ENCODE measurements at regions not wholly inside any gene's neighbourhood (a gene's known extent, or its start where the extent isn't known, plus 50 kb on each side); places are given as distances from the start of the nearest gene placed in this dataset.
"Not testable (repeated sequence)": the region's sequence is repeated elsewhere in the genome, so short reads cannot be mapped to it uniquely, and the experiment has no call there.

GRCh38 chr3:20739814-20740213, 553.8 kb upstream of the SGO1 start:
- no peak for TF ChIP-seq CTCF (IDR thresholded peaks at IDR 0.05; ENCODE audit: insufficient read depth, low read depth, low read length)
- POLR2A ChIA-PET = no interaction called here
- CTCF ChIA-PET = interaction anchor here (0.8 to 1.1 kb wide), 2 partner anchors 223 to 228 kb away, joined by 3 read pairs; no protein-coding TSS in a partner anchor
- no peak for DNase-seq (ENCODE audit: low read depth)
- Histone ChIP-seq H3K27me3 (ENCODE audit: control insufficient read depth, insufficient read depth, low read length) (no peaks in the 10 kb centered on the region), H3K36me3 (ENCODE audit: control insufficient read depth, insufficient read depth, low read length) (no peaks in the 10 kb centered on the region), H3K4me3 (ENCODE audit: low read depth, low read length) (no peak overlapping the region)

- TF ChIP-seq CTCF (IDR thresholded peaks at IDR 0.05; ENCODE audit: insufficient read depth, low read depth, low read length) = no peak
- ChIA-PET POLR2A (no interaction called here), CTCF (no interaction called here)
- DNase-seq (ENCODE audit: low read depth) = no peak
- H3K4me3 ChIP-seq (ENCODE audit: low read depth, low read length) = no peak overlapping the region
- no peaks in the 10 kb centered on the region for H3K36me3 ChIP-seq (ENCODE audit: control insufficient read depth, insufficient read depth, low read length)
- H3K27me3 ChIP-seq (ENCODE audit: control insufficient read depth, insufficient read depth, low read length) = no peaks in the 10 kb centered on the region
These were observed 550.4 kb upstream of the SGO1 start for GRCh38 chr3:20736287-20736852.

- Histone ChIP-seq H3K27me3 (ENCODE audit: control insufficient read depth, insufficient read depth, low read length) (no peaks in the 10 kb centered on the region), H3K4me3 (ENCODE audit: low read depth, low read length) (no peak overlapping the region), H3K36me3 (ENCODE audit: control insufficient read depth, insufficient read depth, low read length) (no peaks in the 10 kb centered on the region)
- ChIA-PET POLR2A (no interaction called here), CTCF (no interaction called here)
- no peak for TF ChIP-seq CTCF (IDR thresholded peaks at IDR 0.05; ENCODE audit: insufficient read depth, low read depth, low read length)
- DNase-seq (ENCODE audit: low read depth) = no peak
These were observed 543.2 kb upstream of the SGO1 start for GRCh38 chr3:20729185-20729584.

DNA sequence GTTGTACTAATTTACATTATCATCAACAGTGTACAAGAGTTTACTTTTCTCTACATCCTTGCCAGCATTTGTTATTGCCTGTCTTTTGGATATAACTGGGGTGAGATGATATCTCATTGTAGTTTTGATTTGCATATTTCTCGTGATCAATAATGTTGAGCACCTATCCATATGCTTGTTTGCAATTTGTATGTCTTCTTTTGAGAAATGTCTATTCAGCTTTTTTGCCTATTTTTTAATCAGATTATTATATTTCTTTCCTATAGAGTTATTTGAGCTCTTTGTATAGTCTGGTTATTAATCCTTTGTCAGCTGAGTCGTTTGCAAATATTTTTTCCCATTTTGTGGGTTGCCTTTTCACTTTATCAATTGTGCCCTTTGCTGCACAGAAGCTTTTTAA, 540.8 kb upstream of the SGO1 start:
- TF ChIP-seq CTCF (IDR thresholded peaks at IDR 0.05; ENCODE audit: insufficient read depth, low read depth, low read length) = no peak
- Histone ChIP-seq H3K4me3 (ENCODE audit: low read depth, low read length) (no peak overlapping the region), H3K36me3 (ENCODE audit: control insufficient read depth, insufficient read depth, low read length) (no peaks in the 10 kb centered on the region), H3K27me3 (ENCODE audit: control insufficient read depth, insufficient read depth, low read length) (no peaks in the 10 kb centered on the region)
- POLR2A ChIA-PET = no interaction called here
- CTCF ChIA-PET = no interaction called here
- DNase-seq (ENCODE audit: low read depth) = no peak

DNA sequence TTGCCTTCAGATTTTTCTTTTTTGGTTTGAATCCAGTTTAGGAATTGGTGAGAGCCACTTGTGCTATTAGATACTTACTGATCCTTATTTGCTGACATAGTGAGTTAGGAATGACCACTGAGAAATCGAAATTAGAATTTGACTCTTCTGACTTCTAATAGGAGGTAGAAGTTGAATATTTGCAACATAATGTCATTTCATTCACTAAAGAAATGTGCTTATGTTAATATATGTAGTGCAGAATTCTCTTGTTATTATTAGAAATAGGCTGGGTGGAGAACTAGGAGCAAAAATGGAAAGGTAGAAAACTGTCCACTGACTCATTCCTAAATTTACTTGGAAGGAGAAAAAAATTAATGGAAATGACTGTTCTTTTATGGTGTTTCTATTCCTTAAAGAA, 538.2 kb upstream of the SGO1 start:
- no peaks in the 10 kb centered on the region for H3K36me3 ChIP-seq (ENCODE audit: control insufficient read depth, insufficient read depth, low read length)

DNA sequence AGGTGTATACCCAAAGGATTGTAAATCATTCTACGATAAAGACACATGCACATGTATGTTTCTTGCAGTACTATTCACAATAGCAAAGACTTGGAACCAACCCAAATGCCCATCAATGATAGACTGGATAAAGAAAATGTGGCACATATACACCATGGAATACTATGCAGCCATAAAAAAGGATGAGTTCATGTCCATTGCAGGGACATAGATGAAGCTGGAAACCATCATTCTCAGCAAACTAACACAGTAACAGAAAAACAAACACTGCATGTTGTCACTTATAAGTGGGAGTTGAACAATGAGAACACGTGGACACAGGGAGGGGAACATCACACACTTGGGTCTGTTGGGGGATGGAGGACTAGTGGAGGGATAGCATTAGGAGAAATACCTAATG, 530.4 kb upstream of the SGO1 start:
- H3K36me3 ChIP-seq (ENCODE audit: control insufficient read depth, insufficient read depth, low read length); H3K4me3 ChIP-seq (ENCODE audit: low read depth, low read length); CTCF ChIA-PET; POLR2A ChIA-PET; DNase-seq (ENCODE audit: low read depth); H3K27me3 ChIP-seq (ENCODE audit: control insufficient read depth, insufficient read depth, low read length): not testable (repeated sequence)

More for the DNA sequence above, 538.2 kb upstream of the SGO1 start:
- ChIA-PET CTCF (no interaction called here), POLR2A (no interaction called here)
- no peak for DNase-seq (ENCODE audit: low read depth)
- Histone ChIP-seq H3K27me3 (ENCODE audit: control insufficient read depth, insufficient read depth, low read length) (no peaks in the 10 kb centered on the region), H3K4me3 (ENCODE audit: low read depth, low read length) (no peak overlapping the region)
- TF ChIP-seq CTCF (IDR thresholded peaks at IDR 0.05; ENCODE audit: insufficient read depth, low read depth, low read length) = no peak

All from BJ (cell line).